HUDEP-2 (cell line): ENCODE measurements at regions not wholly inside any gene's neighbourhood (a gene's known extent, or its start where the extent isn't known, plus 50 kb on each side); places are given as distances from the start of the nearest gene placed in this dataset.

Experiments used
- DNase-seq, 76 experiments: peaks; one replicate each; lab custom pipeline; 2025; ENCODE audit not compliant: unreplicated experiment in 76 of 76; lab: John Stamatoyannopoulos, UW

- no peak for DNase-seq
Observed at GRCh38 chr2:82674652-82675051, 1784.4 kb downstream of the SUCLG1 start.

- no peak for DNase-seq
Observed at GRCh38 chr2:82667491-82667890, 1791.6 kb downstream of the SUCLG1 start.

GRCh38 chr2:82665691-82666090, 1793.4 kb downstream of the SUCLG1 start:
- DNase-seq: no peak

- no peak for DNase-seq
Observed at GRCh38 chr2:82657106-82657505, 1802.0 kb downstream of the SUCLG1 start.

- DNase-seq: no peak
Observed at GRCh38 chr2:82656420-82656819, 1802.7 kb downstream of the SUCLG1 start.

GRCh38 chr2:82652117-82652516, 1807.0 kb downstream of the SUCLG1 start:
- DNase-seq: no peak

GRCh38 chr2:82650038-82650437, 1809.0 kb downstream of the SUCLG1 start:
- no peak for DNase-seq

GRCh38 chr2:82641598-82642180, 1817.4 kb downstream of the SUCLG1 start:
- DNase-seq: no peak

- DNase-seq: peak in 7 of 76 experiments; percentile 5 to 53 (median 28)
Observed at GRCh38 chr2:82636402-82637020, 1822.6 kb downstream of the SUCLG1 start.

- no peak for DNase-seq
Observed at GRCh38 chr2:82599021-82599420, 1860.1 kb downstream of the SUCLG1 start.

- no peak for DNase-seq
Observed at GRCh38 chr2:82596581-82596980, 1862.5 kb downstream of the SUCLG1 start.

GRCh38 chr2:82591718-82592117, 1867.4 kb downstream of the SUCLG1 start:
- DNase-seq: no peak

- no peak for DNase-seq
Observed at GRCh38 chr2:82576656-82577055, 1882.4 kb downstream of the SUCLG1 start.

GRCh38 chr2:82539280-82539621, 1919.8 kb downstream of the SUCLG1 start:
- no peak for DNase-seq

GRCh38 chr2:82538590-82539279, 1920.3 kb downstream of the SUCLG1 start:
- no peak for DNase-seq

- DNase-seq: no peak
Observed at GRCh38 chr2:82528288-82528687, 1930.8 kb downstream of the SUCLG1 start.

GRCh38 chr2:82527124-82527523, 1932.0 kb downstream of the SUCLG1 start:
- DNase-seq: no peak

GRCh38 chr2:82526277-82526676, 1932.8 kb downstream of the SUCLG1 start:
- no peak for DNase-seq

GRCh38 chr2:82525744-82526143, 1933.3 kb downstream of the SUCLG1 start:
- no peak for DNase-seq

GRCh38 chr2:82524826-82525225, 1934.3 kb downstream of the SUCLG1 start:
- no peak for DNase-seq

GRCh38 chr2:82511894-82512293, 1947.2 kb downstream of the SUCLG1 start:
- DNase-seq: no peak

- no peak for DNase-seq
Observed at GRCh38 chr2:82508702-82509101, 1950.4 kb downstream of the SUCLG1 start.
